ENCODE measurements at regions not wholly inside any gene's neighbourhood (a gene's known extent, or its start where the extent isn't known, plus 50 kb on each side); places are given as distances from the start of the nearest gene placed in this dataset.

DNA sequence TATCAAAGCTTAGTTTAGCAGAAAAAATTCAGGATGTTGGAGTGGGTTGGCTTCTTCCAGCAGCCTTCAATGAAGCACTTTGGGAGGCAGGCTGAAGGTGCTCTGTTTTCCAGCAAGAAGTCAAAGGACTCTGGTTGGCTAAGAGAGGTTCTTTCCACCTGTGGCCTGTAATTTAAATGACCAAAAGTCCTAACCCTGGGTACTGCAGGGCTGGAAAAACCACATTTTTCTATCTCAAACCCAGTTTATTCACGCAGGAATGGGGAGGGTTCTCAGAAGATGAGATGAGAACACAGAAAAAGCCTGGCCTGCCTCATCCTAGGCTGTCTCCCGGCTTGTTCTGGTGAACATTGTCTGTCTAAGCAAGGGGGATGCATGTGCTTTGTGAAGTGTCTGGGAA is 68.6 kb upstream of the ZFHX3 start:
- H3K9me3 ChIP-seq (ENCODE audit: control insufficient read depth, insufficient read depth, low read length) = no peaks in the 10 kb centered on the region
- no peaks in the 10 kb centered on the region for H3K9me2 ChIP-seq (replicated peaks; ENCODE audit: control insufficient read depth, low read length)
- no peak overlapping the region for H3K4me2 ChIP-seq (ENCODE audit: low read length)
- no peaks in the 10 kb centered on the region for H3K79me2 ChIP-seq (ENCODE audit: control insufficient read depth, low read length)
- H3K36me3 ChIP-seq (ENCODE audit: control insufficient read depth, low read length) = no peaks in the 10 kb centered on the region
- H3K27me3 ChIP-seq (ENCODE audit: control insufficient read depth, low read length) = no peaks in the 10 kb centered on the region
- no peak overlapping the region for H3K4me3 ChIP-seq (ENCODE audit: low read length)
- H3K4me1 ChIP-seq (ENCODE audit: control insufficient read depth, low read length) = no peaks in the 10 kb centered on the region
- TF ChIP-seq EZH2phosphoT487 (IDR thresholded peaks at IDR 0.05; ENCODE audit: borderline replicate concordance, low read length) (no peak), CTCF (IDR thresholded peaks at IDR 0.05; ENCODE audit: low read depth, low read length, poor library complexity, severe bottlenecking) (no peak)
- H3K27ac ChIP-seq (ENCODE audit: low read depth, low read length) = no peak overlapping the region
- H4K20me1 ChIP-seq (ENCODE audit: control insufficient read depth, insufficient read depth, low read depth, low read length) = no peaks in the 10 kb centered on the region
- H3F3A ChIP-seq (ENCODE audit: control insufficient read depth, insufficient read depth) = no peaks in the 10 kb centered on the region

GRCh38 chr16:73113336-73113735 is 65.4 kb upstream of the ZFHX3 start:
- no peaks in the 10 kb centered on the region for H4K20me1 ChIP-seq (ENCODE audit: control insufficient read depth, insufficient read depth, low read depth, low read length)
- no peaks in the 10 kb centered on the region for H3K27me3 ChIP-seq (ENCODE audit: control insufficient read depth, low read length)
- H3K4me3 ChIP-seq (ENCODE audit: low read length) = no peak overlapping the region
- no peaks in the 10 kb centered on the region for H3K79me2 ChIP-seq (ENCODE audit: control insufficient read depth, low read length)
- H3K4me2 ChIP-seq (ENCODE audit: low read length) = no peak overlapping the region
- no peaks in the 10 kb centered on the region for H3K4me1 ChIP-seq (ENCODE audit: control insufficient read depth, low read length)
- no peaks in the 10 kb centered on the region for H3K9me2 ChIP-seq (replicated peaks; ENCODE audit: control insufficient read depth, low read length)
- TF ChIP-seq CTCF (IDR thresholded peaks at IDR 0.05; ENCODE audit: low read depth, low read length, poor library complexity, severe bottlenecking) (no peak), EZH2phosphoT487 (IDR thresholded peaks at IDR 0.05; ENCODE audit: borderline replicate concordance, low read length) (no peak)
- no peaks in the 10 kb centered on the region for H3K9me3 ChIP-seq (ENCODE audit: control insufficient read depth, insufficient read depth, low read length)
- no peaks in the 10 kb centered on the region for H3F3A ChIP-seq (ENCODE audit: control insufficient read depth, insufficient read depth)
- H3K27ac ChIP-seq (ENCODE audit: low read depth, low read length) = no peak overlapping the region
- H3K36me3 ChIP-seq (ENCODE audit: control insufficient read depth, low read length) = no peaks in the 10 kb centered on the region

DNA sequence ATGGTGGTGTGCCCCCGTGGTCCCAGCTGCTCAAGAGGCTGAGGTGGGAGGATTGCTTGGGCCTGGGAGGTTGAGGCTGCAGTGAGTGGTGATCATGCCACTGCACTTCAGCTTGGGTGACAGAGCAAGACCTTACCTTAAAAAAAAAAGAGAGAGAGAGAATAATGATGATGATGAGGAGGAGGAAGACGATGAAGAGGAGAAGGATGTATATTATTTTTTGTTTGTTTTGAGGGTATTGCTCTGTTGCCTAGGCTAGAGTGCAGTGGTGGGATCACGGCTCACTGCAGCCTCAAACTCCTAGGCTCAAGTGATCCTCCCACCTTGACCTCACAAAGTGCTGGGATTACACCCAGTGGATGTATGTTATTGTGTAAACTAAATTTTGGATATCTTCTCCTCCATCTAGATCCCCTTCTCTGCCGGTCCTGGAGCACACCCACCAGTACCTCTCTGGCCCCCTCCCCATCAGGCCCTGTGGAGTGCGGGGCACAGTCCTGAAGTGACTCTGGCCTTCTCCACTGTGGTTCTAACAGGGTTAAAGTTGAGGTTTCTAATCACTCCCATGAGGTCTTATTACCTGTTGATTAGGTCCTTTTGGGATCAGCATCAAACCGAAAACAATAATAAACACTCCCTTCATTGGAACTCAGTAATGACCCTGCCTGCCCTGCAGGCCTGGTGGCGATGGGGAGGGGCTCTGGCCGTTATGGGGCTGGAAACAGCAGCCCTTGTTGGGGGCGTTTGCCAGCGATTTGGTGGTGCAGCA is 60.5 kb upstream of the ZFHX3 start:
- H3K27ac ChIP-seq (ENCODE audit: low read depth, low read length) = no peak overlapping the region
- H3K4me1 ChIP-seq (ENCODE audit: control insufficient read depth, low read length) = no peaks in the 10 kb centered on the region
- no peak overlapping the region for H3K4me2 ChIP-seq (ENCODE audit: low read length)
- no peaks in the 10 kb centered on the region for H3K9me3 ChIP-seq (ENCODE audit: control insufficient read depth, insufficient read depth, low read length)
- no peaks in the 10 kb centered on the region for H4K20me1 ChIP-seq (ENCODE audit: control insufficient read depth, insufficient read depth, low read depth, low read length)
- no peak for TF ChIP-seq CTCF (IDR thresholded peaks at IDR 0.05; ENCODE audit: low read depth, low read length, poor library complexity, severe bottlenecking)
- no peak for TF ChIP-seq EZH2phosphoT487 (IDR thresholded peaks at IDR 0.05; ENCODE audit: borderline replicate concordance, low read length)
- no peaks in the 10 kb centered on the region for H3F3A ChIP-seq (ENCODE audit: control insufficient read depth, insufficient read depth)
- H3K79me2 ChIP-seq (ENCODE audit: control insufficient read depth, low read length) = no peaks in the 10 kb centered on the region
- no peaks in the 10 kb centered on the region for H3K36me3 ChIP-seq (ENCODE audit: control insufficient read depth, low read length)
- no peak overlapping the region for H3K4me3 ChIP-seq (ENCODE audit: low read length)
- no peaks in the 10 kb centered on the region for H3K27me3 ChIP-seq (ENCODE audit: control insufficient read depth, low read length)
- no peaks in the 10 kb centered on the region for H3K9me2 ChIP-seq (replicated peaks; ENCODE audit: control insufficient read depth, low read length)

Data from DOHH2 (cell line).